PC-3 (cell line): ENCODE measurements at regions not wholly inside any gene's neighbourhood (a gene's known extent, or its start where the extent isn't known, plus 50 kb on each side); places are given as distances from the start of the nearest gene placed in this dataset.

Experiments
- EZH2phosphoT487 ChIP-seq: fragments of 300-600 bp; sonication (generic); IDR thresholded peaks from 2 replicates; pipeline ENCODE4 v1.6.1; 2018; ENCODE audit warnings: mild to moderate bottlenecking, antibody characterized with exemption, low read length, borderline replicate concordance
- TF ChIP-seq, protein P1 (sequence below): fragments of 300-600 bp; sonication (generic); conservative IDR thresholded peaks from 2 replicates; pipeline ENCODE4 v1.5.1; 2017; ENCODE audit warnings: antibody characterized with exemption, low read depth, mild to moderate bottlenecking, low read length

DNA sequence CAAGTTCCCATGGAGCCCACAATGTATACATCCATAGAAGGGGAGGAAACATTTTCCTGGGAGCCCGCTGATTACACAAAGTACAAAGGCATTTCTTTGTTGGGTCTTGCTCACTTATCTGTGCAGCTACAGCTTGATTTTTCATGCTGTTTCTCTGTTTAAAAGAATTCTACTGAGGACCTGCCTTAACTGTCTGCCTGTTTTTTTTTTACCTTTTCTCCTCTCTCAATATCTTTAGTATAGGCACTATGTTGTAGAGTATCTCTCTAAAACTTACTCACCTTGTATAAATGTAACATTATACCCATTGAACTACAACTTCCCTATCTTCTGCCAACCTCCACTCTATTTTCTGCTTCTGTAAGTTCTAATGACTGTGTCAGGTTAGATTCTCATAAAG, 494.6 kb upstream of the EPHA5 start:
- TF ChIP-seq, protein P1, sequence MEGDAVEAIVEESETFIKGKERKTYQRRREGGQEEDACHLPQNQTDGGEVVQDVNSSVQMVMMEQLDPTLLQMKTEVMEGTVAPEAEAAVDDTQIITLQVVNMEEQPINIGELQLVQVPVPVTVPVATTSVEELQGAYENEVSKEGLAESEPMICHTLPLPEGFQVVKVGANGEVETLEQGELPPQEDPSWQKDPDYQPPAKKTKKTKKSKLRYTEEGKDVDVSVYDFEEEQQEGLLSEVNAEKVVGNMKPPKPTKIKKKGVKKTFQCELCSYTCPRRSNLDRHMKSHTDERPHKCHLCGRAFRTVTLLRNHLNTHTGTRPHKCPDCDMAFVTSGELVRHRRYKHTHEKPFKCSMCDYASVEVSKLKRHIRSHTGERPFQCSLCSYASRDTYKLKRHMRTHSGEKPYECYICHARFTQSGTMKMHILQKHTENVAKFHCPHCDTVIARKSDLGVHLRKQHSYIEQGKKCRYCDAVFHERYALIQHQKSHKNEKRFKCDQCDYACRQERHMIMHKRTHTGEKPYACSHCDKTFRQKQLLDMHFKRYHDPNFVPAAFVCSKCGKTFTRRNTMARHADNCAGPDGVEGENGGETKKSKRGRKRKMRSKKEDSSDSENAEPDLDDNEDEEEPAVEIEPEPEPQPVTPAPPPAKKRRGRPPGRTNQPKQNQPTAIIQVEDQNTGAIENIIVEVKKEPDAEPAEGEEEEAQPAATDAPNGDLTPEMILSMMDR: no peak
- no peak for TF ChIP-seq EZH2phosphoT487
